Omental fat pad (tissue), 3 donors: ENCODE measurements at regions not wholly inside any gene's neighbourhood (a gene's known extent, or its start where the extent isn't known, plus 50 kb on each side); places are given as distances from the start of the nearest gene placed in this dataset.

ENCODE experiments used
- ATAC-seq: fragments of 150-250 bp; one replicate; pipeline ENCODE4 v1.9.1; 2016; ENCODE audit warnings: mild to moderate bottlenecking, moderate library complexity; ENCODE audit not compliant: low FRiP score
- DNase-seq: peaks from one replicate; pipeline ENCODE4 v3.0.0-alpha.2; 2019; ENCODE audit warnings: low spot score
- TF ChIP-seq, protein P1 (sequence below), 3 donors: fragments of 450-650 bp; IDR thresholded peaks; one replicate each; pipeline ENCODE4 v1.5.1; 2016 to 2017; ENCODE audit warnings: antibody characterized with exemption in 3 of 3, mild to moderate bottlenecking in 3 of 3, moderate library complexity in 2 of 3

DNA sequence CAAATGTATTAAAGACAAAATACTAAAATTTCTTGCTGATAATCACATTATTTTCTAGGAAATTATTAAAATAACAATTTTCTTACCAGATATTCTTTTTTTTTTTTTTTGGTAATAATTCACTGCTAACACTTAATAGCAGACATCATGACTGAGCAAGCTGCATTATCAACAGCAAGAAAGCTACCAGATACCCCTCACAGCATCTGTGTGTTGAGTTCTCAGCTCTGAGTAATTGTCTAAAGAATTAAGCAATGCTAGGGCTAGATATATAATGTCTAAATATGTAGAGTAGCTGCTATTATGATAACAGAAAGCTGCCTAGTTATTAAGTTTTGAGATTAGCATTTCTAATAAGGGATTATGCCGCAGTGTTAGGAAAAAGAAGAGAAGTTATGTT, 754.3 kb upstream of the PKDCC start:
- no peak for ATAC-seq
- TF ChIP-seq, protein P1, sequence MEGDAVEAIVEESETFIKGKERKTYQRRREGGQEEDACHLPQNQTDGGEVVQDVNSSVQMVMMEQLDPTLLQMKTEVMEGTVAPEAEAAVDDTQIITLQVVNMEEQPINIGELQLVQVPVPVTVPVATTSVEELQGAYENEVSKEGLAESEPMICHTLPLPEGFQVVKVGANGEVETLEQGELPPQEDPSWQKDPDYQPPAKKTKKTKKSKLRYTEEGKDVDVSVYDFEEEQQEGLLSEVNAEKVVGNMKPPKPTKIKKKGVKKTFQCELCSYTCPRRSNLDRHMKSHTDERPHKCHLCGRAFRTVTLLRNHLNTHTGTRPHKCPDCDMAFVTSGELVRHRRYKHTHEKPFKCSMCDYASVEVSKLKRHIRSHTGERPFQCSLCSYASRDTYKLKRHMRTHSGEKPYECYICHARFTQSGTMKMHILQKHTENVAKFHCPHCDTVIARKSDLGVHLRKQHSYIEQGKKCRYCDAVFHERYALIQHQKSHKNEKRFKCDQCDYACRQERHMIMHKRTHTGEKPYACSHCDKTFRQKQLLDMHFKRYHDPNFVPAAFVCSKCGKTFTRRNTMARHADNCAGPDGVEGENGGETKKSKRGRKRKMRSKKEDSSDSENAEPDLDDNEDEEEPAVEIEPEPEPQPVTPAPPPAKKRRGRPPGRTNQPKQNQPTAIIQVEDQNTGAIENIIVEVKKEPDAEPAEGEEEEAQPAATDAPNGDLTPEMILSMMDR (IDR thresholded peaks at IDR 0.05), result no peak

DNA sequence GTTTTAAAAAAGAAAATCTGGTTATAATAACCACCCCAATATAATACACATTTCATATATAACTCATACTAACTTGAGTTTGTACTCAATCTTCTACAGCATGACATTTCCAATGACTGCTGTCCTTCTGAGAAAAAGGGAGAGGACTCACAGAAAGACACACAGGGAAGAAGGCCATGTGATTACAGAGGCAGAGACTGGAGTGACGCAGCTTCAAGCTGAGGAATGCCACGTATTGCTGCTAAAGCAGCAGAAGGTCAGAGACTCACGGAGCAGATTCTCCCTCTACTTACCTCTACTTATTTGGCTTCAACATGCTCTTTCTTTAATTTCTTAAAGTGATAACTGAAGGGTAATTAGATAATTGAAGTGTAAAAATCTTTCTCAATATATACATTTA, 753.5 kb upstream of the PKDCC start:
- TF ChIP-seq, protein P1 (IDR thresholded peaks at IDR 0.05), result no peak
- no peak for ATAC-seq
- no peak for DNase-seq

More for the DNA sequence above, 754.3 kb upstream of the PKDCC start:
- DNase-seq, result no peak

DNA sequence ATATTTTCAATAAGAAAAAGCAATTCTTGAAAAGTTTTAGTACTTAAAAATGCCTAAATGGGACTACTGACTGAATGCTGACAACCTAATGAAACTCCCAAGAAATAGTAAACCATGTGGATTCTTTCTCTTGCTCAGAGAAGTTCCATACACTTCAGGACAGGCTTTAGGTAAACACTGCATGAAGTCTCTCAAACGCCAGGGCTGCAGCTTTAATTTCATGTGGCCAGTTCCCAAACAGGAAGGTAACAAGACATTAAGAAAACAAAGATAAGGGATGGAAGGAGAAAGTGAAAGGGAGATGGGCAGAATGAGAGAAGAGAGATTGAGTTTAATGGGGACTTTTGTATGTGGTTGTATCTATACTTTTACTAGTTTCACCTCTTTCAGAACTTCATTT, 734.7 kb upstream of the PKDCC start:
- ATAC-seq, result no peak
- no peak for DNase-seq
- TF ChIP-seq, protein P1 (IDR thresholded peaks at IDR 0.05), result no peak

DNA sequence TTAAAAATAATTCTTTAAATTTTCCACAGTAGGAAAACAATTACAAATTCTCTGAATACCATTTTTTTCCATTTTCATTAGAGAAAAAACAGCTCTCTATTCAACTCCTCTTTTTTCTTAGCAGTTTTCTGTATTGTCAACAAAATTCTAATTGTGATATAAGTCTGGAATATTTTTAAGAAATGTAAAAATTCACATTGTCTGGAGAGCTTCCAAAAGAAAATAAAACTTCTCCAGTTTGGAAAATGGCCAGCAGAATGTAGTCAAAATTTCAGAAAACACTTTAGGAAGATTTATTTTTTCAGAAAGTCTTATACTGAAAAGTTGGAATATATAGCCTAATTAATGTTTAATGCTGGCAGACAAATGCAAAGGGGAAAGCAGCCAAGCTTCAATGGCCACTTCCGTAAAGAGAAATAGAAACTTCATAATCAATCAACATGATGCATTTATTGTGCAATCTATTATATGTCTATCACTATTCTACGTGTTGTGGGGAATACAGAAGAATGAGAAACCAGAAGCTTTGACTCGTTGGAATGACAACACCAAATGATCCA, 733.2 kb upstream of the PKDCC start:
- TF ChIP-seq, protein P1 (IDR thresholded peaks at IDR 0.05), result no peak
- ATAC-seq (no peak), DNase-seq (no peak)

DNA sequence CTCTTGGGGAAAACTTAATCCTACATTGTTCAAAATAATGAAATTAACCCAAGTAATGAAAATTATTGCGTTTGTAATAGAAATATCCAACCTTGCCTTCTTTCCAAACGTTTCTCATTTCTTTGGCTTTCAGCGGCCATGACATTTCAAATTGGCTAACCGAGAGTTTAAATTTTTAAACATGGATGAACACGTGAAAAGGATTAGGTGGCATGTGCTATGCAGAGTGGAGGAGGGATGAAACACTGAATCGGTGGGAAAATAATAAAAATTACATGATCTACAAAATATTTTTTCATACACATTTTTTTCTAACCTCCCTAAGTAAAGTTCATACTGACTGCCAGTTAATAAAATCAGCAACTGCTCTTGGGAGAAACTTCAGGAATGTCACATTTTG, 728.4 kb upstream of the PKDCC start:
- no peak for DNase-seq
- TF ChIP-seq, protein P1 (IDR thresholded peaks at IDR 0.05), result no peak
- ATAC-seq, result no peak

DNA sequence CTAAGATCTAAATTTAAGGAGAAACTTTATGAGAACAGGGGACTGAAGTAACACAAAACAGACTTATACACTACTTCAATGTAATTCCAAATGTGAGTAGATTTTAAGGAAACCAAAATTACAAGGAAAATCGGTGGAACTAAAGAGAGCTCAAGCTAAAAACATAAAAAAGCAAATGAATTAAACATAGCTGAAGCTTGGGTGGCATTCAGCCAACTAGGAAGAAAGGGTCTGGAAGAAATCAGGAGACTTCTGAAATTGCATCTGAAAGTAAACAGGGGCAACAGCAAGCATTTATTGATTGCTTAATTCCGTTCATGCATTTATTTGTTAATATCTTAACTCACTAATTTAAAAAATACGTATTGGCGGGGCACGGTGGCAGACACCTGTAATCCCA, 727.3 kb upstream of the PKDCC start:
- DNase-seq (no peak), ATAC-seq (no peak)
- TF ChIP-seq, protein P1 (IDR thresholded peaks at IDR 0.05), result no peak

DNA sequence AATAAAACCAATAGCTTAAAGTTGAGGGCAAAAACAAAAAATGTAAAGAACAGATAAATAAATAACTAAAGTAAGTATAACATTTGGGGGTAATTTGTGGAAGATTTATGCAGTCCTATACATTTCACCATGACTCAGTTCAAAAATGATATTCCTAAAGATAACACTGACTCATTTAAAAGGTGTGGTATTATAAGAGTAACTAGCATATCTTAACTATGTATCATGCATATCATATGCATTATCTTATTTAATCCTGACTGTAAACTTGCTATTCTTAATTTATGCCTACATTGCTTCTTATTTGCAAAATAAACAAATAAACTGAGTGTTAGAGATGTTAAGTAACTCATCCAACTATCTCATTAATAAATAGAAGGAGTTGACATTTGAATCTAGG, 726.5 kb upstream of the PKDCC start:
- TF ChIP-seq, protein P1 (IDR thresholded peaks at IDR 0.05), result no peak
- ATAC-seq, result no peak
- DNase-seq, result no peak
